H7 (cell line): ENCODE measurements at regions not wholly inside any gene's neighbourhood (a gene's known extent, or its start where the extent isn't known, plus 50 kb on each side); places are given as distances from the start of the nearest gene placed in this dataset.

Experiments
- DNase-seq: peaks from one replicate; pipeline ENCODE4 v3.0.0; 2012
- H3K27me3 ChIP-seq: 2 replicates; pipeline ENCODE4 v1.6.0; 2011; ENCODE audit warnings: mild to moderate bottlenecking, low read length; ENCODE audit not compliant: control insufficient read depth, insufficient read depth
- H3K36me3 ChIP-seq: replicated peaks from 2 replicates; pipeline ENCODE4 v1.5.1; 2011; ENCODE audit warnings: low read length; ENCODE audit not compliant: control insufficient read depth, insufficient read depth
- H3K4me3 ChIP-seq: 2 replicates; pipeline ENCODE4 v1.5.1; 2011; ENCODE audit warnings: low read depth, mild to moderate bottlenecking, control low read depth, low read length, moderate library complexity; ENCODE audit not compliant: insufficient read depth

DNA sequence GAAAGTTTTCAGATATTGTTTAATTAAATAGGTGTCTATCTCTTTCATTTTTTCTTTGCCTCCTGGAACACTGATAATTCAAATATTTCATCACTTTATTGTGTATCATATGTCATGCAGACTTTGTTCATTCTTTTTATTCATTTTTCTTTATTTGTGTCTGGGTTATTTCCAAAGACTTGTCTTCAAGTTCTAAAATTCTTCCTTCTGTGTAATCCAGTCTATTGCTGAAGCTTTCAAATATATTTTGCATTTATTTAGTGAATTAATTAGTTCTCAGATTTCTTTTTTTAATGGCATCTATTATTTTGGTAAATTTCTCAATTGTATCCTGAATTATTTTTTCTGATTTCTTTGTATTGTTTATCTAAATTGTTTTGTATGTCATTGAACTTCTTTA is 70.1 kb downstream of the ZNF330 start:
- H3K4me3 ChIP-seq = no peak overlapping the region
- DNase-seq = no peak
- H3K27me3 ChIP-seq = no peaks in the 10 kb centered on the region
- no peaks in the 10 kb centered on the region for H3K36me3 ChIP-seq

DNA sequence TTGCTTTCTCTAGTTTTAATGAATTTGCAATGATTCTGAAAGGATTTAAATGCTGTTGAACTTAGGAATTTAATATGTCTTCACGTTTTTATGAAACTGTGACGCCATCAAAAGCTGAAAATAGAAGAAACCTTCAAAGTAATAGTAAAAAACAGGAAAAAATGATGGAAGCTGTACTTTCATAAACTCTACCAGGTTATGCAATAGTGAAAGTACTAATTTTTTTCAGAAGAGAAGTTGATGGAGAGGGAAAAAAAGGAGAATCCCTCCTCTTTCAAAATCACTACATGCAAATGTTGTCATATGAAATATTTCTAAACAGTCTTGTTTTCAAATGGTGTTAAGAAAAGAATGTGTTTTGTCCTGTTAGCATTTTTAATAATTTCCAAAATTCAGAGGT is 73.6 kb downstream of the ZNF330 start:
- no peak overlapping the region for H3K4me3 ChIP-seq
- no peaks in the 10 kb centered on the region for H3K27me3 ChIP-seq
- H3K36me3 ChIP-seq = no peaks in the 10 kb centered on the region
- DNase-seq = no peak

DNA sequence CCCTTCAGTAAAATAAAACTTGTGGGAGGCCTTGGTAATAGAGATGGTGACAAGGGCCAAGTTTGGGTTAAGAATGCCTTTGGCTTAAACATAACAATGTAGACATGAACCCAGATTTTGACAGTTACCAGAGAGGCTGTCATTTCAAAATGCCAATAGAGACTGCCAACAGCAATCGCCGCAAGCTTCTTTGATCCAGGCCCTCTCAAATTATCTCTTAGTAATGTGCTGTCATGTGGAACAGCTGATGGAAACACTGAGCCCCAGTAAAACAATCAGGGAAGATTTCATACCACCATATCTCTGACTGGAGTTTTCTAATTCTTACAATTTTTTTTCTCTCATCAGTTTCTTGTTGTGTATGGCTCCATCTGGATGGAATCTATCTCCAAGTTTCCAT is 80.5 kb downstream of the ZNF330 start:
- no peak overlapping the region for H3K4me3 ChIP-seq
- DNase-seq = no peak
- H3K36me3 ChIP-seq = no peaks in the 10 kb centered on the region
- no peaks in the 10 kb centered on the region for H3K27me3 ChIP-seq

DNA sequence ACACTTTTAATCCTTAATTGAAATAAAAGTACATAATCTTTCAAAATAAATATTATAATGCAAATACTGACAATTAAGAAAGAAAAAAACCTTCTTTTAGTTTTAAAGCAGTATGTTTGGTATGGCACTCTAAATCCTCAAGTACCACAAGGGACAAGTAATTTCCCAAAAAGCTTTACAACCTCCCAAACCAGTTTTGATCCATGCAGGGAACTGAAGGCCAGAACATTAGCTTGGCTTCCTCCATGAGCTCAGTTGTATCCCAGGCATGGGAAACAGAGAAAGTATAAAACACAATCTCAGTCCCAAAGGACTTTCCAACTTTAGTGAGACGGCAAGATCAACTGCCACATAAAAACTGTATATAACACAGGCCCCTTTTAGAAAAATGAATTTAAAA is 82.2 kb downstream of the ZNF330 start:
- no peaks in the 10 kb centered on the region for H3K36me3 ChIP-seq
- no peaks in the 10 kb centered on the region for H3K27me3 ChIP-seq
- no peak for DNase-seq
- no peak overlapping the region for H3K4me3 ChIP-seq

DNA sequence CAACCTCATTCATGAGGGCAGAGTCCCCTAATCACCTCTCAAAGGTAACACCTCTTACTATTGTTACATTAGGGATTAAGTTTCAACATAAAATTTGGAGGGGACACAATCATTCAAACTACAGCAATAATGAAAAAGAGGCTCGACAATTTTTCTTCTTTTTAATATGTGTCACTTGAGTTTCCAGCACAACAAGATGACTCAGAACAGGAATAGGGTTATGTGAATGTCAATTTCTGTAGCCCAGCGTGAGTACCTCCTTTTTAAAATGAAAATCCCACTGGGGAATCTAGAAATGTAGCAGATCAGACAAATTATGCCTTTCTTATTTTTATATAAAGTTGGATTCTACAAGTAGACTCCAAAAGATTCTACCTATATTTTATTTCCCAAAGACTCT is 83.7 kb downstream of the ZNF330 start:
- Histone ChIP-seq H3K27me3 (no peaks in the 10 kb centered on the region), H3K4me3 (no peak overlapping the region), H3K36me3 (no peaks in the 10 kb centered on the region)
- no peak for DNase-seq

DNA sequence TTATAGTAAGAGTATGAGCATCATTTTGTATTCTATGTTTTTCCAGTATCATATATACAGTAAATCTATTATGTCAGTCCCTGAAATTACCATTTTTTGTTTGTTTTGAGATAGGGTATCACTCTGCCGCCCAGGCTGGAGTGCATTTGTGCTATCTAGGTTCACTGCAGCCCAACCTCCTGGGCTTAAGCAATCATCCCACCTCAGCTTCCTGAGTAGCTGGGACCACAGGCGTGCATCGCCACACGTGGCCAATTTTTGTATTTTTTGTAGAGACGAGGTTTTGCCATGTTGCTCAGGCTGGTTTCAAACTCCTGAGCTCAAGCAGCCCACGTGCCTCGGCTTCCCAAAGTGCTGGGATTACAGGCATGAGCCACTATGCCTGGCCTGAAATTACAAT is 85.6 kb downstream of the ZNF330 start:
- DNase-seq = no peak
- no peaks in the 10 kb centered on the region for H3K27me3 ChIP-seq

DNA sequence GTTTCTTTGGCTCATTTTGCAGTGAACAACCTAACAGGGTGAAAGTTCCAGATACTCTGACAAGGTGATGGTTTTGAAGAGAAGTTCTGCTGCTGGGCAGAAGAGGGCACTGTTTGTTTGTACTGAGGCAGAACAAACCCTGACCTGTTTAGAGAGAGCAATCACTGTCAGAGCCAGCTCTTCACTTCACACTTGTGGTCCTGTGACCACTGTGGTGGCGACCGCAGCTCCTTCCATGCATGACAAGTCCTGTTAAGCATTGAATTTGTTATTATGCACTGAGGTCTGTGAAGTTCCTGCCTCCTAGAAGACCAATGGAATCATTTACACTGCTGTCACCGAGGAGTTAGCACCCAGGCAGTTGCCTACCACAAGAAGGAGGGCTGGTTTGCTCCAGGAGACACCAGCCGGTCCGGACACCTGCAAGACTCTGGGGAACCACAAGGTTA is 86.6 kb downstream of the ZNF330 start:
- Histone ChIP-seq H3K27me3 (no peaks in the 10 kb centered on the region), H3K36me3 (no peaks in the 10 kb centered on the region), H3K4me3 (no peak overlapping the region)
- peak; percentile 35 for DNase-seq

More for the DNA sequence above, 85.6 kb downstream of the ZNF330 start:
- H3K4me3 ChIP-seq = no peak overlapping the region
- H3K36me3 ChIP-seq = no peaks in the 10 kb centered on the region

DNA sequence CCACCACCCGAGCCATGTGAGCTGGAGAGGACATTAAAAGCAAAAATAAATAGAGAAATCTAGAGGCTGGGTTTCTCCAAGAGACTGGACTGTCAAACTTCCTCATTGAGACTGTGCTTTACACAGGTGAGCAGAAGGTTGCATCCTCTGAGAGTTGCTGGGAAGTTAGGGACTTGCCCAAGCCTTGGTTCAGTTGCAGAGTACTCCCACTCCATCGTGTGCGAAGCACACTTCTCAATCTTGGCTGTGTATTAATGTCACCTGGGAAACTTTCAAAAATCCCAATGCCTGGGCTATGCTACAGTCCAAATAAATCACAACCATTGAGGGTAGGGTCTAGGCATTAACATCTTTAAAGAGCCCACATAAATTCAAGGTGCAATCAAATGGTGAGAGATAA is 89.2 kb downstream of the ZNF330 start:
- DNase-seq = no peak
- Histone ChIP-seq H3K4me3 (no peak overlapping the region), H3K36me3 (no peaks in the 10 kb centered on the region), H3K27me3 (no peaks in the 10 kb centered on the region; the same call in 1 of the 2 replicates)

DNA sequence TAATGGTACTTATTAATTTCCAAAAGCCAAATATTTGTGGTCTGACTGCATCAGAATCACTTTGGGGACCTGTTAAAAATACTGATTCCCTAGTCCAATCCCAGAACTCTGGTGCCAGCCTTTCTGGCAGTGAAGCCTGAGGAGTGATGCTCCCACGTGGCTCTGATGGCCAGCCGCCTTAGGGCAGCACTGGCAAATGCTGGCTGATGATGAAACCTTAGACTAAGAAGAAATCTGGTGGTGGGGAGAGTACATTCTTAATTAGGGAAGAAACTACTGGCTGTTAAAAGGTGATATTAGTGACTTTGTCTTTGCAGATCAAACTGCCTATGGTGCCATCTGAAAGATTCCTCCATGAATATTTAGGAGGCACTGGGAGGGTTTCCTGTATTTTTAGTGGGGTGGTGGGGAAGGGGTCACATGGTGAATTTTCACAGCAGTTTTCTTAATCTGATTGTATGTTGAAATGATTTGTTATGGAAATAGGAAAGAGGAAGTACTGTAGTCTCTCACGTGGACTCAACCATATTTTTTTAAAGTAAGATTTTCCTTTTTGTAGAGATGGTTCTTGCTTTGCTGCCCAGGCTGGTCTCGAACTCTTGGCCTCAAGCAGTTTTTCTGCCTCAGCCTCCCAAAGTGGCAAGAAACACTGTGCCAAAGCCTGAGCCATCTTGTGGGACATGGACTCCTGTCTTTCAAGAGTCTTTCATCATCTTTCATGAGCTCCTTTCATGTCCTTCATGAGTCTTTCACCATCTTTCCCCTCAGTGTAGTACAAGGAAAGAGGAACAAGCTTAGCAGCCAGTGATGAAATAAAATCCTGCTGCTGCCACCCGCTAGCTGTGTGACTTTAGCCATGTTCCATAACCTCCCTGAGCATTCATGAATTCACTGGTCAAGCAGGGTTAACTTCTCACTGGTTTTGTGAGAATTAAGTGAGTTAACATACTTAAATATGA is 90.8 kb downstream of the ZNF330 start:
- Histone ChIP-seq H3K27me3 (no peaks in the 10 kb centered on the region; the same call in 1 of the 2 replicates), H3K4me3 (no peak overlapping the region), H3K36me3 (no peaks in the 10 kb centered on the region)
- DNase-seq = no peak

DNA sequence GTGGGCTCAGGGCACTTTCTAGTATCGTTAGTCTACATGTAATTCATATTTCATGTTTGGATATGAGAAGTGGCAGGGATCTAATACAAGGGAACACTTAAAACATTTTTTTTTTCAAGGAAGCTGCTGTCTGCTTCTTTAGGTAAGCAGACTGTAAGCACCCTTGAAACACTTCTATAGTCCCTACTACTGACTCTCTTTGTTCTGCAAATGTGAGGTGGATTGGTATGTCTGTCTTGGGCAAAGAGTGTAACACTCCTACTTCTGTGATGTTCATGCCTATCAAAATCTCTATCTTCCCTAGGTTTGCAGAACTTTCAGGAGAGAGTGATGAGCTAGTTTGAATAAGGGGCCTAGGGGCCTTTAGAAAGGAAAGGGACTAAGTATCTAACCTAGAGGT is 93.9 kb downstream of the ZNF330 start:
- H3K4me3 ChIP-seq = no peak overlapping the region
- H3K36me3 ChIP-seq = no peaks in the 10 kb centered on the region
- no peaks in the 10 kb centered on the region; the same call in 1 of the 2 replicates for H3K27me3 ChIP-seq
- no peak for DNase-seq

DNA sequence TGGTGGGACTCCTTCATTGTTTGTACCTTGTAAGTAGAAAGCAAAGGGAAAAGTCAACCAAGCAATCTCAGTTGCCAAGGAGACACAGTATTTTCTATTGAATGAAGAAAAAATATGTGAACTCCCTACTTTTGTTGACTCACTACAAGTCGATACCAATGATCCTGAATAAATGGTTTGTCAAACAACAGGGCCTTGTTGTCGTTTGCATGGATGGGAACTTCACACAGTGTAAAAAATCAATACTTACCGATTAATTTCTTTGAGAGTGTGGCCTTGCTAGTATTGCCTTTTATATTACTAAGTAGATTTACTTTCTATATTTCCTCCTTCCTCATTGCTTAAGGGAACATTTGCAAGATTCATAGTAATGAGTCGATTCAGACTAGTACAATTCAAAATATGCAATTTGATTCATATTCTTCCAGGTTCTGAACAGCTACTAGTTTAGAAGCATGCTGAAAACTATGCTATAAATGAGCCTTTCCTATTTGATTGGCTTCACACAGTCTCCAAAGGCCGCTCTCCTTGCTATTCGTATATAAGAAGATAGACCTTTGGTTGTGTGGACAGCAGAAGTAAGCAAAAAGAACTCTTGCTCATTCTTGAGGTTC is 108.0 kb downstream of the ZNF330 start:
- H3K4me3 ChIP-seq = no peak overlapping the region
- no peak for DNase-seq
- no peaks in the 10 kb centered on the region for H3K36me3 ChIP-seq
- H3K27me3 ChIP-seq = no peaks in the 10 kb centered on the region; the same call in 1 of the 2 replicates

DNA sequence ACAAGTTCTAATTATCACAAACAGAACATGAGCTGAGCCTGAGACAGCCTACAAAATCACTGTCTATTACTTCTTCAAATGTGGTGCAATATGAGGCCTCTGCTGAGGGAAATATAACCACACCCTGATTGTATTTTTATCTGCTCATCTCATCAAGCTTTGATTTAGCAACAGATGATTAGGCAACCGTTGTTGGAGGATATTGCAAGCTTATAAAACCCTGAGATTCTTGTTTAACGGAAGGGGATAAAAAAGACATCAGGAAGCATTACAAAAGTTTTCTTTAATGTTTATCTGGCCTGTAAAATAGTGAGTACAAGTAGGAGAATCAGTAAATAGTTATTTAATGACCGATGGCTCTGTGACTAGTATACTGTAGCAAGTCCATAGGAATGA is 108.5 kb downstream of the ZNF330 start:
- no peaks in the 10 kb centered on the region; the same call in none of the 2 replicates for H3K27me3 ChIP-seq
- H3K36me3 ChIP-seq = no peaks in the 10 kb centered on the region
- H3K4me3 ChIP-seq = no peak overlapping the region
- no peak for DNase-seq

DNA sequence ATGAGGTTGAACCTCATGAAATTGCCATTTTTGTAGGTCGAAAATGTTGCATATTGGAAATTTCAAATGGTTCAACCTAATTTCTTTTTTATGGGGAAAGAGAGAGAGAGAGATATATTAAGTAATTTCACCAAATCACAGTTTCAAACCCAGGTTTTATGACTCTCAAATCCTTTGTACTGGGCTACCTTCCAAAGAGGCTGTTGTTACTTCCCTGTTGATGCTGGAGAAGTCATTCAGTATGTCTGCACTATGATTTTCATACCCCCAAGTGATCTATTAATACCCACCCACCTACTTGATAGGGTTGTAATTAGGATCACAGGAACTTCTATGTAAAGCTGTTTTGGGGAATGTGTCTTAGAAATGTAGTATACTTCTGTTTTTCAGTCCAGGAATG is 109.9 kb downstream of the ZNF330 start:
- DNase-seq = no peak
- H3K27me3 ChIP-seq = no peaks in the 10 kb centered on the region; the same call in none of the 2 replicates
- no peaks in the 10 kb centered on the region for H3K36me3 ChIP-seq
- H3K4me3 ChIP-seq = no peak overlapping the region

DNA sequence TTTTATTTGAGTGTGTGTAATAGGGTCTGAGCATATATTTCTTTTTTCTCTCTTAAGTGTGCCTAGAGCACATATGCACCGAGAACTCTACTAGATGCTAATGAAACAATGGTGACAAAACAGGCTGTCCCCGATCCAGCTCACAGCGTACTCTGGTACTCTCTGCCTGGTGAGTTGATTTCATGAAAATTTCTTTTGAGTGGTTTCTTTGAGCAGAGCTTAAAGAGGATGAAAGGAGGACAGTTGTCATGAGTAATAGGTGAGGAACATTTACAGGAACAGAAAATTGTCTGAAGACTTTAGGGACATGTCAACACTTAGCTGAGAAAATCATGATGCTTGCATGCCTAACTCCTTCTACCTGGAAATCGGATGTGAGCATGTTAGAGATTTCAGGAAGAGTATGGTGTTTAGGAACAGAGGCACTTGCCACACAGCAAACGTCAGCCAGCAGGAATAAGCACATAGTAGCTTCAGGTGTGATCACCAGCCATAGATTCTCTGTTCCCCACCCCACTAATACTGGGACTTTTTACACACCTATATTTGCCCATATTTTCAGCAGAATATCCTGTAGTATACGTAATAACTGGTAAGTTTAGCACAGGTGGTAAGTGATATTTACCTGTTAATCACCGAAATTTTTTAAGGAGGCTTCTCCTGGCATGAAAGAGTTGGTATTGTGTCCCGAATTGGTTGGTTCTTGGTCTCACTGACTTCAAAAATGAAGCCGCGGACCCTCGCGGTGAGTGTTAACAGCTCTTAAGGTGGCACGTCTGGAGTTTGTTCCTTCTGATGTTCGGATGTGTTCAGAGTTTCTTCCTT is 111.1 kb downstream of the ZNF330 start:
- Histone ChIP-seq H3K36me3 (no peaks in the 10 kb centered on the region), H3K27me3 (no peaks in the 10 kb centered on the region; the same call in none of the 2 replicates), H3K4me3 (no peak overlapping the region)
- DNase-seq = no peak
